AG09309 (cell line): ENCODE measurements at regions not wholly inside any gene's neighbourhood (a gene's known extent, or its start where the extent isn't known, plus 50 kb on each side); places are given as distances from the start of the nearest gene placed in this dataset.
"Not testable (repeated sequence)": the region's sequence is repeated elsewhere in the genome, so short reads cannot be mapped to it uniquely, and the experiment has no call there.

Experiments
- DNase-seq: peaks from one replicate; pipeline ENCODE4 v3.0.0-alpha.2; 2010; ENCODE audit warnings: low read depth
- H3K4me3 ChIP-seq: 2 replicates; pipeline ENCODE4 v1.5.1; 2011; ENCODE audit warnings: mild to moderate bottlenecking, low read depth, low read length, moderate library complexity; ENCODE audit not compliant: control insufficient read depth
- CTCF ChIP-seq: IDR thresholded peaks from 2 replicates; pipeline ENCODE4 v1.5.1; 2011; ENCODE audit warnings: mild to moderate bottlenecking, low read depth, low read length, inconsistent platforms; ENCODE audit not compliant: insufficient read depth, control insufficient read depth; ENCODE audit errors: missing control alignments

- no peak for DNase-seq
- H3K4me3 ChIP-seq = no peak overlapping the region
- no peak for TF ChIP-seq CTCF
Measured at GRCh38 chr11:129743112-129743815, 72.4 kb upstream of the TMEM45B start.

- DNase-seq = no peak
- TF ChIP-seq CTCF = no peak
- H3K4me3 ChIP-seq = no peak overlapping the region
Measured at GRCh38 chr11:129747071-129747470, 68.6 kb upstream of the TMEM45B start.

- TF ChIP-seq CTCF = no peak
- no peak overlapping the region for H3K4me3 ChIP-seq
- DNase-seq = no peak
Measured at GRCh38 chr11:129749141-129749540, 66.5 kb upstream of the TMEM45B start.

GRCh38 chr11:129750343-129751292 lies 65.0 kb upstream of the TMEM45B start:
- peak; percentile 13 for DNase-seq
- TF ChIP-seq CTCF = peak; percentile 92
- H3K4me3 ChIP-seq = no peak overlapping the region

- no peak for DNase-seq
- TF ChIP-seq CTCF = no peak
- H3K4me3 ChIP-seq = no peak overlapping the region
Measured at GRCh38 chr11:129751511-129751910, 64.1 kb upstream of the TMEM45B start.

GRCh38 chr11:129763569-129763968 lies 52.1 kb upstream of the TMEM45B start:
- not testable (repeated sequence) for DNase-seq

GRCh38 chr11:129764204-129764603 lies 51.4 kb upstream of the TMEM45B start:
- H3K4me3 ChIP-seq, DNase-seq: not testable (repeated sequence)

More at GRCh38 chr11:129763569-129763968, 52.1 kb upstream of the TMEM45B start:
- not testable (repeated sequence) for H3K4me3 ChIP-seq
